ENCODE measurements at regions not wholly inside any gene's neighbourhood (a gene's known extent, or its start where the extent isn't known, plus 50 kb on each side); places are given as distances from the start of the nearest gene placed in this dataset.

GRCh38 chr5:158436271-158437065 lies 577.5 kb upstream of the CLINT1 start:
- Histone ChIP-seq H3K27me3 (ENCODE audit: insufficient read depth, low read length) (no peaks in the 10 kb centered on the region), H3K36me3 (ENCODE audit: insufficient read depth, low read length) (no peaks in the 10 kb centered on the region), H3K27ac (ENCODE audit: low read depth, low read length) (no peak overlapping the region), H3K4me3 (ENCODE audit: low read length) (no peak overlapping the region), H3K9ac (ENCODE audit: low read depth, low read length) (no peak overlapping the region), H3K4me1 (ENCODE audit: insufficient read depth, low read length) (no peaks in the 10 kb centered on the region), H3K9me3 (ENCODE audit: insufficient read depth, low read depth, low read length) (no peaks in the 10 kb centered on the region)
- 95% methylated on average over 1 of the region's 2 CpGs for WGBS

GRCh38 chr5:158435161-158435616 lies 576.2 kb upstream of the CLINT1 start:
- no peak overlapping the region for H3K27ac ChIP-seq (ENCODE audit: low read depth, low read length)
- H3K9me3 ChIP-seq (ENCODE audit: insufficient read depth, low read depth, low read length) = no peaks in the 10 kb centered on the region
- no peaks in the 10 kb centered on the region for H3K4me1 ChIP-seq (ENCODE audit: insufficient read depth, low read length)
- H3K4me3 ChIP-seq (ENCODE audit: low read length) = no peak overlapping the region
- no peak overlapping the region for H3K9ac ChIP-seq (ENCODE audit: low read depth, low read length)
- no peaks in the 10 kb centered on the region for H3K27me3 ChIP-seq (ENCODE audit: insufficient read depth, low read length)
- no peaks in the 10 kb centered on the region for H3K36me3 ChIP-seq (ENCODE audit: insufficient read depth, low read length)
- 51% methylated on average over 2 of the region's 4 CpGs for WGBS

GRCh38 chr5:158434749-158435148 lies 575.8 kb upstream of the CLINT1 start:
- no peak overlapping the region for H3K27ac ChIP-seq (ENCODE audit: low read depth, low read length)

GRCh38 chr5:158433634-158434033 lies 574.7 kb upstream of the CLINT1 start:
- Histone ChIP-seq H3K4me3 (ENCODE audit: low read length) (no peak overlapping the region), H3K9ac (ENCODE audit: low read depth, low read length) (no peak overlapping the region), H3K9me3 (ENCODE audit: insufficient read depth, low read depth, low read length) (no peaks in the 10 kb centered on the region), H3K4me1 (ENCODE audit: insufficient read depth, low read length) (no peaks in the 10 kb centered on the region), H3K27ac (ENCODE audit: low read depth, low read length) (no peak overlapping the region), H3K27me3 (ENCODE audit: insufficient read depth, low read length) (no peaks in the 10 kb centered on the region), H3K36me3 (ENCODE audit: insufficient read depth, low read length) (no peaks in the 10 kb centered on the region)
- WGBS = 91% methylated on average over 1 of the region's 1 CpG

More at GRCh38 chr5:158434749-158435148, 575.8 kb upstream of the CLINT1 start:
- no peaks in the 10 kb centered on the region for H3K27me3 ChIP-seq (ENCODE audit: insufficient read depth, low read length)
- H3K4me3 ChIP-seq (ENCODE audit: low read length) = no peak overlapping the region
- no peaks in the 10 kb centered on the region for H3K9me3 ChIP-seq (ENCODE audit: insufficient read depth, low read depth, low read length)
- 73% methylated on average over 2 of the region's 2 CpGs for WGBS
- H3K9ac ChIP-seq (ENCODE audit: low read depth, low read length) = no peak overlapping the region
- H3K36me3 ChIP-seq (ENCODE audit: insufficient read depth, low read length) = no peaks in the 10 kb centered on the region
- H3K4me1 ChIP-seq (ENCODE audit: insufficient read depth, low read length) = no peaks in the 10 kb centered on the region

GRCh38 chr5:158431369-158432029 lies 572.6 kb upstream of the CLINT1 start:
- Histone ChIP-seq H3K4me1 (ENCODE audit: insufficient read depth, low read length) (no peaks in the 10 kb centered on the region), H3K36me3 (ENCODE audit: insufficient read depth, low read length) (no peaks in the 10 kb centered on the region), H3K9me3 (ENCODE audit: insufficient read depth, low read depth, low read length) (no peaks in the 10 kb centered on the region), H3K27me3 (ENCODE audit: insufficient read depth, low read length) (no peaks in the 10 kb centered on the region), H3K9ac (ENCODE audit: low read depth, low read length) (no peak overlapping the region), H3K27ac (ENCODE audit: low read depth, low read length) (no peak overlapping the region), H3K4me3 (ENCODE audit: low read length) (no peak overlapping the region)
- 86% methylated on average over 1 of the region's 1 CpG for WGBS

GRCh38 chr5:158430798-158431167 lies 571.8 kb upstream of the CLINT1 start:
- no peak overlapping the region for H3K27ac ChIP-seq (ENCODE audit: low read depth, low read length)
- no peaks in the 10 kb centered on the region for H3K36me3 ChIP-seq (ENCODE audit: insufficient read depth, low read length)
- H3K4me1 ChIP-seq (ENCODE audit: insufficient read depth, low read length) = no peaks in the 10 kb centered on the region
- H3K4me3 ChIP-seq (ENCODE audit: low read length) = no peak overlapping the region
- H3K9me3 ChIP-seq (ENCODE audit: insufficient read depth, low read depth, low read length) = no peaks in the 10 kb centered on the region
- H3K27me3 ChIP-seq (ENCODE audit: insufficient read depth, low read length) = no peaks in the 10 kb centered on the region
- H3K9ac ChIP-seq (ENCODE audit: low read depth, low read length) = no peak overlapping the region
- 88% methylated on average over 2 of the region's 2 CpGs for WGBS

- H3K4me1 ChIP-seq (ENCODE audit: insufficient read depth, low read length) = no peaks in the 10 kb centered on the region
- H3K4me3 ChIP-seq (ENCODE audit: low read length) = no peak overlapping the region
- no peak overlapping the region for H3K27ac ChIP-seq (ENCODE audit: low read depth, low read length)
- H3K9me3 ChIP-seq (ENCODE audit: insufficient read depth, low read depth, low read length) = no peaks in the 10 kb centered on the region
- no peak overlapping the region for H3K9ac ChIP-seq (ENCODE audit: low read depth, low read length)
- no peaks in the 10 kb centered on the region for H3K36me3 ChIP-seq (ENCODE audit: insufficient read depth, low read length)
- no peaks in the 10 kb centered on the region for H3K27me3 ChIP-seq (ENCODE audit: insufficient read depth, low read length)
- WGBS = 85% methylated on average over 2 of the region's 2 CpGs
Measured at GRCh38 chr5:158430166-158430797, 571.3 kb upstream of the CLINT1 start.

- Histone ChIP-seq H3K9ac (ENCODE audit: low read depth, low read length) (no peak overlapping the region), H3K4me3 (ENCODE audit: low read length) (no peak overlapping the region), H3K27ac (ENCODE audit: low read depth, low read length) (no peak overlapping the region), H3K4me1 (ENCODE audit: insufficient read depth, low read length) (no peaks in the 10 kb centered on the region), H3K27me3 (ENCODE audit: insufficient read depth, low read length) (no peaks in the 10 kb centered on the region), H3K9me3 (ENCODE audit: insufficient read depth, low read depth, low read length) (no peaks in the 10 kb centered on the region), H3K36me3 (ENCODE audit: insufficient read depth, low read length) (no peaks in the 10 kb centered on the region)
- 75% methylated on average over 4 of the region's 4 CpGs for WGBS
Measured at GRCh38 chr5:158429564-158429963, 570.6 kb upstream of the CLINT1 start.

GRCh38 chr5:158423623-158424200 lies 564.8 kb upstream of the CLINT1 start:
- H3K27me3 ChIP-seq (ENCODE audit: insufficient read depth, low read length) = no peaks in the 10 kb centered on the region

GRCh38 chr5:158422653-158423515 lies 563.9 kb upstream of the CLINT1 start:
- Histone ChIP-seq H3K9ac (ENCODE audit: low read depth, low read length) (no peak overlapping the region), H3K27ac (ENCODE audit: low read depth, low read length) (no peak overlapping the region), H3K4me1 (ENCODE audit: insufficient read depth, low read length) (no peaks in the 10 kb centered on the region), H3K36me3 (ENCODE audit: insufficient read depth, low read length) (no peaks in the 10 kb centered on the region), H3K27me3 (ENCODE audit: insufficient read depth, low read length) (no peaks in the 10 kb centered on the region), H3K4me3 (ENCODE audit: low read length) (no peak overlapping the region), H3K9me3 (ENCODE audit: insufficient read depth, low read depth, low read length) (peaks cover 8% of the 10 kb centered on the region; the same call in 1 of the 2 replicates)
- WGBS = 94% methylated on average over 9 of the region's 9 CpGs

More at GRCh38 chr5:158423623-158424200, 564.8 kb upstream of the CLINT1 start:
- WGBS = 100% methylated on average over 2 of the region's 2 CpGs
- H3K9ac ChIP-seq (ENCODE audit: low read depth, low read length) = no peak overlapping the region
- peaks cover 8% of the 10 kb centered on the region; the same call in 1 of the 2 replicates for H3K9me3 ChIP-seq (ENCODE audit: insufficient read depth, low read depth, low read length)
- H3K4me1 ChIP-seq (ENCODE audit: insufficient read depth, low read length) = no peaks in the 10 kb centered on the region
- no peaks in the 10 kb centered on the region for H3K36me3 ChIP-seq (ENCODE audit: insufficient read depth, low read length)
- H3K4me3 ChIP-seq (ENCODE audit: low read length) = no peak overlapping the region
- no peak overlapping the region for H3K27ac ChIP-seq (ENCODE audit: low read depth, low read length)
